Thymus (tissue), 11 donors: ENCODE measurements at regions not wholly inside any gene's neighbourhood (a gene's known extent, or its start where the extent isn't known, plus 50 kb on each side); places are given as distances from the start of the nearest gene placed in this dataset.

ENCODE experiments used
- DNase-seq, 9 donors: peaks; one replicate each; pipeline ENCODE4 v3.0.0-alpha.2; 2013; ENCODE audit warnings: low spot score in 9 of 9, low read depth in 6 of 9, missing footprints in 1 of 9
- H3K27ac ChIP-seq, 2 donors: one replicate each; pipeline ENCODE4 v1.5.1; 2013; ENCODE audit warnings: control low read depth in 1 of 2, low read depth in 1 of 2, low read length in 1 of 2, mild to moderate bottlenecking in 1 of 2, moderate library complexity in 1 of 2
- H3K27me3 ChIP-seq, 2 donors: one replicate each; pipeline ENCODE4 v1.5.1; 2013; ENCODE audit warnings: low read length in 1 of 2; ENCODE audit not compliant: control insufficient read depth in 2 of 2, insufficient read depth in 1 of 2
- H3K36me3 ChIP-seq, 2 donors: one replicate each; pipeline ENCODE4 v1.5.1; 2013; ENCODE audit warnings: low read length in 1 of 2, mild to moderate bottlenecking in 1 of 2, moderate library complexity in 1 of 2; ENCODE audit not compliant: control insufficient read depth in 2 of 2, insufficient read depth in 2 of 2
- H3K4me1 ChIP-seq, 2 donors: one replicate each; pipeline ENCODE4 v1.5.1; 2013; ENCODE audit warnings: low read length in 2 of 2; ENCODE audit not compliant: control insufficient read depth in 2 of 2, insufficient read depth in 2 of 2
- H3K4me3 ChIP-seq, 2 donors: one replicate each; pipeline ENCODE4 v1.5.1; 2013; ENCODE audit warnings: low read length in 2 of 2, control low read depth in 1 of 2, mild to moderate bottlenecking in 1 of 2
- H3K9me3 ChIP-seq, 2 donors: one replicate each; pipeline ENCODE4 v1.5.1; 2013; ENCODE audit warnings: low read length in 1 of 2, mild to moderate bottlenecking in 1 of 2; ENCODE audit not compliant: control insufficient read depth in 2 of 2, insufficient read depth in 1 of 2
- WGBS: extraction: QIAGEN DNeasy Blood & Tissue Kit; methylation state at CpG from one replicate; pipeline ENCODE4 v1.1.7; 2013; 5-methylcytosine and 5-hydroxymethylcytosine counted together
- donor health status: healthy.

DNA sequence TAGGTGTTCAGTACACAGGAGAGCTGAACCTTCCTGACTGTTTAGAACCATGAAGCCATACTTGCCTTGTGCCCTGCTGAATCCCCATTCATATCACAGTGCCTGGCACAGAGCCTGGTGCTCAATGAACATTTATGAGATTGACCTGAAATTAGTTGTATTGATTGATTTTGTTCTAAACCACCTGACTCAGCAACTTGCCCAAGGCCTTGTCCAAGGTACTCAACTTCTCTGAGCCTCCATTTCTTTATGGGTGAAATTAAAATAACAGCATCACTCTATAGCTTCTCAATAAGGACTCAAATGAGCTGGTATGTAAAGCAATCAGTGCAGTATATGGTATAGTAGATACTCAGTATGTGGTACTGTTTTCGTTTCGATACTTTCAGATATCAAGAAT is 208.1 kb downstream of the SLC39A8 start:
- no peaks in the 10 kb centered on the region for H3K4me1 ChIP-seq
- no peaks in the 10 kb centered on the region for H3K27me3 ChIP-seq
- no peaks in the 10 kb centered on the region for H3K36me3 ChIP-seq
- no peak for DNase-seq
- H3K4me3 ChIP-seq: no peak overlapping the region
- 97% methylated on average over 2 of the region's 2 CpGs for WGBS
- no peak overlapping the region for H3K27ac ChIP-seq
- no peaks in the 10 kb centered on the region for H3K9me3 ChIP-seq

DNA sequence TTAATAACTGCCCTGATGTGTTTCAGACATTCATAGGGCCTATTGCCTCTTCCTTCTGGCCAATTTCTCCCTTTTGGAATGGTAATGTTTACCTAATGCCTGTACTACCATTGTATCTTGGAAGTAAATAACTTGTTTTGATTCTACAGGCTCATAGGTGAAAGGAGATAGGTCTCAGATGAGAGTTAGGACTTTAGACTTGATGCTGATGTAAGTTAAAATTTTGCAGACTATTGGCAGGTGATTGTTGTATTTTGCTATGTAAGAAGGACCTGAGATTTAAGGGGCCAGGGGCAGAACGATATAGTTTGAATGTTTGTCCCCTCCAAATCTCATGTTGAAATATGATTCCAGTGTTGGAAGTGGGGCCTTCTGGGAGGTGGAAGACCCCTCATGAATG is 215.5 kb downstream of the SLC39A8 start:
- H3K27ac ChIP-seq: no peak overlapping the region
- H3K9me3 ChIP-seq: no peaks in the 10 kb centered on the region
- no peaks in the 10 kb centered on the region for H3K27me3 ChIP-seq
- H3K4me1 ChIP-seq: no peaks in the 10 kb centered on the region
- WGBS: 48% methylated on average over 1 of the region's 1 CpG
- H3K36me3 ChIP-seq: no peaks in the 10 kb centered on the region
- DNase-seq: no peak
- H3K4me3 ChIP-seq: no peak overlapping the region
